PC-9 (cell line): ENCODE measurements at regions not wholly inside any gene's neighbourhood (a gene's known extent, or its start where the extent isn't known, plus 50 kb on each side); places are given as distances from the start of the nearest gene placed in this dataset.
A peak's percentile ranks its signal among the peaks of the same experiment; 100 is the strongest.

Experiments
- BruUV-seq: library from RNA; stranded (reverse); fragments of 400-500 nt; replicated peaks from 2 replicates; lab custom pipeline; 2021; lab: Mats Ljungman, UMichigan
- CTCF ChIA-PET: fragments of 300-600 bp; sonication (Branson Sonifier 250); formaldehyde crosslinking; loops from one replicate; lab custom pipeline; 2022; ENCODE audit warnings: antibody characterized with exemption; lab: Charles Lee
- POLR2A ChIA-PET: fragments of 300-600 bp; sonication (Branson Sonifier 250); formaldehyde crosslinking; loops from one replicate; lab custom pipeline; 2022; ENCODE audit warnings: antibody characterized with exemption; ENCODE audit not compliant: unreplicated experiment; lab: Charles Lee
- DNase-seq, 2 experiments: peaks; one replicate each; pipeline versions ENCODE4 v3.0.0 to v3.0.0-alpha.2; 2015 to 2022; ENCODE audit warnings: mixed read lengths in 1 of 2
- H2AFZ ChIP-seq: fragments of 200-600 bp; sonication (generic); 2 replicates; pipeline ENCODE4 v1.8.1; 2017; ENCODE audit warnings: antibody characterized with exemption
- H3F3A ChIP-seq: fragments of 200-600 bp; sonication (generic); 2 replicates; pipeline ENCODE4 v1.8.1; 2017; ENCODE audit warnings: antibody characterized with exemption, mild to moderate bottlenecking, low read depth; ENCODE audit not compliant: insufficient read depth
- H3K27ac ChIP-seq: fragments of 200-600 bp; sonication (generic); 2 replicates; pipeline ENCODE4 v1.6.1; 2016; ENCODE audit warnings: mixed run types
- H3K27me3 ChIP-seq: fragments of 200-600 bp; sonication (generic); 2 replicates; pipeline ENCODE4 v1.6.1; 2016; ENCODE audit warnings: low read depth, mixed run types; ENCODE audit not compliant: insufficient read depth
- H3K36me3 ChIP-seq: fragments of 200-600 bp; sonication (generic); 2 replicates; pipeline ENCODE4 v1.6.1; 2016; ENCODE audit warnings: low read depth, mixed run types
- H3K4me1 ChIP-seq: fragments of 200-600 bp; sonication (generic); replicated peaks from 2 replicates; pipeline ENCODE4 v1.6.1; 2016; ENCODE audit warnings: mixed run types; ENCODE audit not compliant: insufficient read depth
- H3K4me2 ChIP-seq: fragments of 200-600 bp; sonication (generic); 2 replicates; pipeline ENCODE4 v1.6.1; 2017; ENCODE audit warnings: mixed run types
- H3K4me3 ChIP-seq: fragments of 200-600 bp; sonication (generic); 2 replicates; pipeline ENCODE4 v1.6.1; 2016; ENCODE audit warnings: mixed run types
- H3K79me2 ChIP-seq: fragments of 200-600 bp; sonication (generic); 2 replicates; pipeline ENCODE4 v1.6.1; 2017; ENCODE audit warnings: low read depth, mixed run types
- H3K9me2 ChIP-seq: fragments of 200-600 bp; sonication (generic); 2 replicates; pipeline ENCODE4 v1.8.1; 2017; ENCODE audit warnings: mild to moderate bottlenecking; ENCODE audit not compliant: insufficient read depth
- H3K9me3 ChIP-seq: fragments of 200-600 bp; sonication (generic); 2 replicates; pipeline ENCODE4 v1.8.1; 2016; ENCODE audit warnings: low read depth; ENCODE audit not compliant: insufficient read depth
- H4K20me1 ChIP-seq: fragments of 200-600 bp; sonication (generic); 2 replicates; pipeline ENCODE4 v1.8.1; 2017; ENCODE audit not compliant: insufficient read depth
- EZH2 ChIP-seq: fragments of 200-600 bp; sonication (generic); IDR thresholded peaks from 2 replicates; pipeline ENCODE4 v1.8.0; 2017; ENCODE audit warnings: antibody characterized with exemption, low read depth
- intact Hi-C: fragments of 100-400 bp; cut with micrococcal nuclease; formaldehyde crosslinking; loops from one replicate; pipeline ENCODE4 v1.10.0; 2022; ENCODE audit not compliant: unreplicated experiment
- TF ChIP-seq, protein P1 (sequence below): fragments of 200-600 bp; sonication (generic); conservative IDR thresholded peaks from 2 replicates; pipeline ENCODE4 v1.6.1; 2017; ENCODE audit warnings: mixed run types, antibody characterized with exemption, mild to moderate bottlenecking, moderate library complexity

DNA sequence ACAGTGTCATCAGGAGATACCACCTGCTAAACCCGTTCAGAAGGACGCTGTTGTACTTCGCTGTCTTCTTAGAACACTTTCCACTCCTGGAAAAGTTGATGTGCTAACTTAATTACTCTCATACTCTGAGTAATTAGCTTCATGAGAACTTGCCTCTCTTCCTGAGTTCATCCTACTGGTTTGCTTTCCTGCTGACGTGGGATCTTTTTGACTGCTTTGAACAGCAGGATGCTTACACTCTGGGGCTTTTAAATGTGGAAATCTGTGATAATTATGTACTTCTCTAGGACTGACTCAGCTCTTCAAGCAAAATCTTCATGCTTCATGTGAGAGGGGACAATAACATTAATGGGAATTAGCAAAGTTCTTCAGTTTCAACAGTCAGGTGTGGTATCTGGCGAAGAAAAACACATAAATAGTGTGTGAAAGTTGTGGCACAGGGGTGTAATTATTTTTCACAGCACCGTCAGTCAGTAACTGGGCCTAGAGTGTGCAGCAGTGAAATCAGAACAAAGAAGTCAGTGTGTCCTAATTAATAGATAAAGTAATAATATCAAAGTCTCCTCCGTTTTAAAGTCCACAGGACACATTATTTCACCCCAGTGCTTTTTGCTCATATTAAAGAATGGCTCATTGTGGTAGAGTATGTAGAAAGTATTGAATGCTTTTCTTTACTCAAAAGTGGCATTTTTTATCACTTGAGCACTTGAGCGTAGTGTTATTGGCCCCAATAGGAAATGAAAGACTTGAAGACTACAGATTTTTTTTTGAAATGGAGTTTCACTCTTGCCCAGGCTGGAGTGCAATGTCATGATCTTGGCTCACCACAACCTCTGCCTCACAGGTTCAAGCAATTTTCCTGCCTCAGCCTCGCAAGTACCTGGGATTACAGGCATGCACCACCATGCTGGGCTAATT lies 140.9 kb upstream of the DMRT1 start:
- no peak overlapping the region for H3K4me3 ChIP-seq
- no peaks in the 10 kb centered on the region for H3K9me3 ChIP-seq
- no peak overlapping the region for H3K27ac ChIP-seq
- H3K4me1 ChIP-seq: peaks cover 22% of the 10 kb centered on the region
- CTCF ChIA-PET: no interaction called here
- H3K27me3 ChIP-seq: no peaks in the 10 kb centered on the region
- POLR2A ChIA-PET: no interaction called here
- no TSS peak for BruUV-seq
- no peaks in the 10 kb centered on the region for H3K9me2 ChIP-seq
- H2AFZ ChIP-seq: no peak overlapping the region
- intact Hi-C loops: no loop called here
- no peaks in the 10 kb centered on the region for H3K79me2 ChIP-seq
- no peak overlapping the region for H3K4me2 ChIP-seq
- H3F3A ChIP-seq: peaks cover 8% of the 10 kb centered on the region; the same call in 1 of the 2 replicates
- TF ChIP-seq, protein P1, sequence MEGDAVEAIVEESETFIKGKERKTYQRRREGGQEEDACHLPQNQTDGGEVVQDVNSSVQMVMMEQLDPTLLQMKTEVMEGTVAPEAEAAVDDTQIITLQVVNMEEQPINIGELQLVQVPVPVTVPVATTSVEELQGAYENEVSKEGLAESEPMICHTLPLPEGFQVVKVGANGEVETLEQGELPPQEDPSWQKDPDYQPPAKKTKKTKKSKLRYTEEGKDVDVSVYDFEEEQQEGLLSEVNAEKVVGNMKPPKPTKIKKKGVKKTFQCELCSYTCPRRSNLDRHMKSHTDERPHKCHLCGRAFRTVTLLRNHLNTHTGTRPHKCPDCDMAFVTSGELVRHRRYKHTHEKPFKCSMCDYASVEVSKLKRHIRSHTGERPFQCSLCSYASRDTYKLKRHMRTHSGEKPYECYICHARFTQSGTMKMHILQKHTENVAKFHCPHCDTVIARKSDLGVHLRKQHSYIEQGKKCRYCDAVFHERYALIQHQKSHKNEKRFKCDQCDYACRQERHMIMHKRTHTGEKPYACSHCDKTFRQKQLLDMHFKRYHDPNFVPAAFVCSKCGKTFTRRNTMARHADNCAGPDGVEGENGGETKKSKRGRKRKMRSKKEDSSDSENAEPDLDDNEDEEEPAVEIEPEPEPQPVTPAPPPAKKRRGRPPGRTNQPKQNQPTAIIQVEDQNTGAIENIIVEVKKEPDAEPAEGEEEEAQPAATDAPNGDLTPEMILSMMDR: no peak
- TF ChIP-seq EZH2: no peak
- no peaks in the 10 kb centered on the region for H3K36me3 ChIP-seq
- DNase-seq: no peak
- H4K20me1 ChIP-seq: no peaks in the 10 kb centered on the region

DNA sequence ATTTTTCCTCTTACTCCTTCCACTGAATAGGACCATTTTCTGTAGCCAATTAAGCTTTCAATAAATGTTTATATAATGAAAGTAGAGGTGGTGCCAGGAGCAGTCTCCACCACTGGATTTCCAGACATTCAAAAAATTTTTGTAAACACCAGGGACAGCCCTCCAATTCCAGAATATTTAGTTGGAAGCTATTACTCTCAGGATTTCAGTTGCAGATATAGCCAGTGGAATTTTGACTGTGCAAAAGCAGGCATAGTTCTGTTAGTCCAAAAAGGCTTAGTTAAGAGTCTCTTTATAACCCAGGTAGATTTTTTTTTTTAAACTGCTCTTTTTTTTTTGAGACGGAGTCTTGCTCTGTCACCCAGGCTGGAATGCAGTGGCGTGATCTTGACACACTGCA lies 138.1 kb upstream of the DMRT1 start:
- no peaks in the 10 kb centered on the region for H3K36me3 ChIP-seq
- no peak overlapping the region for H3K4me3 ChIP-seq
- no peak overlapping the region for H3K4me2 ChIP-seq
- H3K4me1 ChIP-seq: peaks cover 16% of the 10 kb centered on the region
- no peaks in the 10 kb centered on the region for H3K9me2 ChIP-seq
- no peaks in the 10 kb centered on the region for H3K9me3 ChIP-seq
- POLR2A ChIA-PET: no interaction called here
- CTCF ChIA-PET: no interaction called here
- intact Hi-C loops: no loop called here
- H3K79me2 ChIP-seq: no peaks in the 10 kb centered on the region
- H2AFZ ChIP-seq: no peak overlapping the region
- no peaks in the 10 kb centered on the region for H3K27me3 ChIP-seq
- TF ChIP-seq, protein P1: no peak
- no peak for TF ChIP-seq EZH2
- H3F3A ChIP-seq: no peaks in the 10 kb centered on the region
- no TSS peak for BruUV-seq
- no peak overlapping the region for H3K27ac ChIP-seq
- H4K20me1 ChIP-seq: no peaks in the 10 kb centered on the region
- DNase-seq: no peak

DNA sequence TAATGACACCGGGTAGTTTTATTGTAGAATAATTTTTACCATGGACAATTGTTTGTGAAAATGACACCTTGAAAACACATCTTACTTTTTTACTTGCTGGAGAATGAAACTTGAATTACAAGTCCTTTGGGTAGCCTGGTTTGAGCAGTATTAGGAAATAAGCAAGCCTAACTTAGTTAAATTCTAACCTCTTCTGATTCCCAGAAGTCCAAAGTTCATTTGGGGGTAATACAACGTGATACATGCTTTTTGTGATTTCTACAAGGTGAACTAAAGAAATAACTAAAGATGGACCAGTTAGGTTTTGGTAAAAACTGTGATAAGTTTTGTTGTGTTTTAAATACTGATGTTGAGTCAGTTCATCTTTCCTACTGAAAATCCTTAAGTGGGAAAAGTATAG lies 135.4 kb upstream of the DMRT1 start:
- H3K9me2 ChIP-seq: no peaks in the 10 kb centered on the region
- H3K27me3 ChIP-seq: no peaks in the 10 kb centered on the region
- H3K9me3 ChIP-seq: no peaks in the 10 kb centered on the region
- H3K4me1 ChIP-seq: peaks cover 16% of the 10 kb centered on the region
- peak overlapping the region; percentile 94 for H3K4me2 ChIP-seq
- peak overlapping the region; percentile 66 for H3K4me3 ChIP-seq
- intact Hi-C loops: no loop called here
- H2AFZ ChIP-seq: peak overlapping the region; percentile 83
- CTCF ChIA-PET: no interaction called here
- POLR2A ChIA-PET: no interaction called here
- no TSS peak for BruUV-seq
- DNase-seq: no peak
- peak overlapping the region; percentile 5; the same call in 1 of the 2 replicates for H3K27ac ChIP-seq
- no peaks in the 10 kb centered on the region for H3K79me2 ChIP-seq
- no peaks in the 10 kb centered on the region for H3K36me3 ChIP-seq
- no peaks in the 10 kb centered on the region for H3F3A ChIP-seq
- TF ChIP-seq EZH2: no peak
- TF ChIP-seq, protein P1: no peak
- no peaks in the 10 kb centered on the region for H4K20me1 ChIP-seq
